ENCODE measurements at regions not wholly inside any gene's neighbourhood (a gene's known extent, or its start where the extent isn't known, plus 50 kb on each side); places are given as distances from the start of the nearest gene placed in this dataset.

- no peaks in the 10 kb centered on the region for H3K4me1 ChIP-seq (ENCODE audit: control insufficient read depth, extremely low read depth, insufficient read depth, low read length)
- CTCF ChIA-PET, result interaction anchor here (0.5 kb wide), 1 partner anchor 106 kb away, joined by 4 read pairs; no protein-coding TSS in a partner anchor
Measured at GRCh38 chr5:87185838-87186237, 81.8 kb upstream of the RASA1 start.

DNA sequence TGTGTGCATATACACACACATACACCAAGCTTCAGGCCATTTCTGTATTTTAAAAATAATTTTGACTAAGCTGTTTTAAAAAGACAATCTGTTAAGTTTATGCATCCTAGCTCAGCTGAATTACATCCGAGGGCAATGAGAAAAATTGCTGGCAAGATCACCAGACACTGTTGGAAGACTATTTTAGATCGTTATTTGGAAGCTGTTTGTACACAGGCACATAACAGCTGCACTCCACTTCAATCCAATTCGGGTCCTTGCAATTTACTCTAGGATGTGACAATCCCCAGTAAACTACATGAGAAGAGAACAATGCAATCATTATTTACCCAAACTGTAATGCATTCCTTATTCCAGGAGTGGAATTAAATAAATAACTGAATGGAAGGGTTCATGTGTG lies 79.3 kb upstream of the RASA1 start:
- Histone ChIP-seq H3K79me2 (ENCODE audit: control insufficient read depth, insufficient read depth, low read length) (no peaks in the 10 kb centered on the region), H4K20me1 (replicated peaks; ENCODE audit: control insufficient read depth, extremely low read depth, insufficient read depth, low read length) (no peaks in the 10 kb centered on the region), H3K9me1 (replicated peaks; ENCODE audit: control insufficient read depth, extremely low read depth, insufficient read depth, low read length) (no peaks in the 10 kb centered on the region), H3K4me2 (ENCODE audit: insufficient read depth, low read length) (no peak overlapping the region), H3K27me3 (ENCODE audit: control insufficient read depth in 2 of 2, insufficient read depth in 2 of 2, low read length in 2 of 2) (no peaks in the 10 kb centered on the region), H2AFZ (ENCODE audit: low read depth, low read length) (no peak overlapping the region), H3K36me3 (ENCODE audit: control insufficient read depth in 2 of 2, extremely low read depth in 1 of 2, insufficient read depth in 2 of 2, low read length in 2 of 2) (no peaks in the 10 kb centered on the region), H3K9ac (replicated peaks; ENCODE audit: extremely low read depth, insufficient read depth, low read length) (no peak overlapping the region), H3K27ac (ENCODE audit: insufficient read depth, low read depth, low read length) (no peak overlapping the region), H3K4me3 (replicated peaks in 1 of 3; ENCODE audit: insufficient read depth in 1 of 3, low read depth in 1 of 3, low read length in 3 of 3) (no peak overlapping the region), H3K9me3 (replicated peaks; ENCODE audit: control insufficient read depth, insufficient read depth, low read length) (no peaks in the 10 kb centered on the region), H3K4me1 (ENCODE audit: control insufficient read depth, extremely low read depth, insufficient read depth, low read length) (no peaks in the 10 kb centered on the region)
- CTCF ChIA-PET, result interaction anchor here (1.2 kb wide), 1 partner anchor 119 kb away, joined by 3 read pairs; no protein-coding TSS in a partner anchor
- dilution Hi-C loops (cut with MboI; ENCODE audit: extremely low pct_ligation_motif_present, low sequenced_read_pairs) (no loop called here), intact Hi-C loops (cut with micrococcal nuclease) (no loop called here)
- POLR2A ChIA-PET, result no interaction called here
- no TSS peak for BruUV-seq (replicated peaks)
- DNase-seq (ENCODE audit: low read depth, low spot score) (no peak), FAIRE-seq (no peak)
- TF ChIP-seq MYC (IDR thresholded peaks at IDR 0.05; ENCODE audit: low read depth, low read length), result no peak

More at GRCh38 chr5:87185838-87186237, 81.8 kb upstream of the RASA1 start:
- no peak overlapping the region for H3K4me3 ChIP-seq (replicated peaks in 1 of 3; ENCODE audit: insufficient read depth in 1 of 3, low read depth in 1 of 3, low read length in 3 of 3)
- no peaks in the 10 kb centered on the region for H3K27me3 ChIP-seq (ENCODE audit: control insufficient read depth in 2 of 2, insufficient read depth in 2 of 2, low read length in 2 of 2)
- H3K79me2 ChIP-seq (ENCODE audit: control insufficient read depth, insufficient read depth, low read length), result no peaks in the 10 kb centered on the region
- dilution Hi-C loops (cut with MboI; ENCODE audit: extremely low pct_ligation_motif_present, low sequenced_read_pairs) (no loop called here), intact Hi-C loops (cut with micrococcal nuclease) (no loop called here)
- H3K9me1 ChIP-seq (replicated peaks; ENCODE audit: control insufficient read depth, extremely low read depth, insufficient read depth, low read length), result no peaks in the 10 kb centered on the region
- TF ChIP-seq JUN (IDR thresholded peaks at IDR 0.05; ENCODE audit: borderline replicate concordance, insufficient read depth, insufficient read length, low read depth), result no peak
- H3K27ac ChIP-seq (ENCODE audit: insufficient read depth, low read depth, low read length), result no peak overlapping the region
- POLR2A ChIA-PET, result no interaction called here
- no peak overlapping the region for H2AFZ ChIP-seq (ENCODE audit: low read depth, low read length)
- no peak overlapping the region for H3K4me2 ChIP-seq (ENCODE audit: insufficient read depth, low read length)
- H3K9ac ChIP-seq (replicated peaks; ENCODE audit: extremely low read depth, insufficient read depth, low read length), result no peak overlapping the region
- FAIRE-seq (peak; percentile 55), DNase-seq (ENCODE audit: low read depth, low spot score) (no peak)
- H3K9me3 ChIP-seq (replicated peaks; ENCODE audit: control insufficient read depth, insufficient read depth, low read length), result no peaks in the 10 kb centered on the region
- no peaks in the 10 kb centered on the region for H4K20me1 ChIP-seq (replicated peaks; ENCODE audit: control insufficient read depth, extremely low read depth, insufficient read depth, low read length)
- BruUV-seq (replicated peaks), result no TSS peak
- no peaks in the 10 kb centered on the region for H3K36me3 ChIP-seq (ENCODE audit: control insufficient read depth in 2 of 2, extremely low read depth in 1 of 2, insufficient read depth in 2 of 2, low read length in 2 of 2)
